H1 (cell line): ENCODE measurements at regions not wholly inside any gene's neighbourhood (a gene's known extent, or its start where the extent isn't known, plus 50 kb on each side); places are given as distances from the start of the nearest gene placed in this dataset.

Experiments
- CTCF ChIA-PET: fragments of 300-600 bp; sonication (Branson Sonifier 250); formaldehyde crosslinking; loops from one replicate; lab custom pipeline; 2021; ENCODE audit not compliant: partially characterized antibody; lab: Charles Lee
- POLR2A ChIA-PET: fragments of 300-600 bp; sonication (Branson Sonifier 250); formaldehyde crosslinking; loops from one replicate; lab custom pipeline; 2021; ENCODE audit warnings: inconsistent platforms; ENCODE audit not compliant: partially characterized antibody; lab: Charles Lee
- DNase-seq, 2 experiments: peaks; one replicate each; pipeline versions ENCODE4 v3.0.0 to v3.0.0-alpha.2; 2010 to 2022; ENCODE audit warnings: low spot score in 2 of 2, low read depth in 1 of 2, mixed read lengths in 1 of 2
- FAIRE-seq: peaks from 2 replicates; lab custom pipeline; 2011; peaks lifted over from hg19 to GRCh38; lab: Jason Lieb, UNC
- H2AFZ ChIP-seq: 2 replicates; pipeline ENCODE4 v1.8.1; 2012; ENCODE audit warnings: low read length, inconsistent platforms
- H2AK5ac ChIP-seq: 2 replicates; pipeline ENCODE4 v1.6.1; 2013; ENCODE audit warnings: low read depth, low read length
- H2BK120ac ChIP-seq: replicated peaks from 2 replicates; pipeline ENCODE3; 2013; ENCODE audit warnings: low read depth, low read length, inconsistent platforms
- H2BK12ac ChIP-seq: 2 replicates; pipeline ENCODE4 v1.6.1; 2013; ENCODE audit warnings: low read depth, low read length
- H2BK15ac ChIP-seq: 2 replicates; pipeline ENCODE4 v1.6.1; 2013; ENCODE audit warnings: low read length
- H2BK20ac ChIP-seq: 2 replicates; pipeline ENCODE4 v1.6.1; 2013; ENCODE audit warnings: low read length
- H2BK5ac ChIP-seq: 2 replicates; pipeline ENCODE4 v1.6.1; 2013; ENCODE audit warnings: low read depth, low read length
- H3K14ac ChIP-seq: 2 replicates; pipeline ENCODE4 v1.6.1; 2013; ENCODE audit warnings: inconsistent platforms; ENCODE audit not compliant: insufficient read length
- H3K18ac ChIP-seq: 2 replicates; pipeline ENCODE4 v1.6.1; 2013; ENCODE audit warnings: low read length; ENCODE audit errors: extremely low read depth
- H3K23ac ChIP-seq: 2 replicates; pipeline ENCODE4 v1.6.1; 2013; ENCODE audit warnings: inconsistent platforms; ENCODE audit not compliant: insufficient read length
- H3K23me2 ChIP-seq: 2 replicates; pipeline ENCODE4 v1.6.1; 2013; ENCODE audit warnings: low read depth, low read length
- H3K27ac ChIP-seq: 2 replicates; pipeline ENCODE4 v1.6.1; 2011; ENCODE audit warnings: low read depth, low read length, inconsistent platforms
- H3K27me3 ChIP-seq, 4 experiments: replicated peaks in 1 of 4; 1 replicate in 1 of 4; 2 replicates in 3 of 4; pipeline versions ENCODE4 v1.6.1 to v1.8.1; 2011 to 2013; ENCODE audit warnings: low read length in 3 of 4, mild to moderate bottlenecking in 3 of 4, inconsistent platforms in 2 of 4, mixed read lengths in 2 of 4, moderate library complexity in 1 of 4; ENCODE audit not compliant: control insufficient read depth in 3 of 4, insufficient read depth in 3 of 4; ENCODE audit errors: extremely low read depth in 1 of 4
- H3K36me3 ChIP-seq, 4 experiments: 2 replicates each; pipeline versions ENCODE4 v1.6.1 to v1.8.1; 2011 to 2013; ENCODE audit warnings: mild to moderate bottlenecking in 4 of 4, low read length in 3 of 4, moderate library complexity in 2 of 4, control low read depth in 1 of 4, inconsistent platforms in 1 of 4; ENCODE audit not compliant: insufficient read depth in 4 of 4, control insufficient read depth in 2 of 4
- H3K4ac ChIP-seq: replicated peaks from 2 replicates; pipeline ENCODE3; 2013; ENCODE audit warnings: low read length, low read depth, mixed read lengths, inconsistent platforms; ENCODE audit not compliant: insufficient read length
- H3K4me1 ChIP-seq, 4 experiments: replicated peaks in 1 of 4; 1 replicate in 1 of 4; 2 replicates in 3 of 4; pipeline versions ENCODE4 v1.6.1 to v1.8.1; 2011 to 2013; ENCODE audit warnings: low read length in 3 of 4, inconsistent platforms in 2 of 4, mixed read lengths in 1 of 4; ENCODE audit not compliant: insufficient read depth in 4 of 4, control insufficient read depth in 3 of 4
- H3K4me2 ChIP-seq, 2 experiments: 2 replicates each; pipeline versions ENCODE4 v1.6.1 to v1.8.1; 2011 to 2013; ENCODE audit warnings: low read depth in 2 of 2, low read length in 2 of 2, control low read depth in 1 of 2, inconsistent platforms in 1 of 2, mild to moderate bottlenecking in 1 of 2; ENCODE audit not compliant: insufficient read depth in 1 of 2
- H3K4me3 ChIP-seq, 4 experiments: fragments of 200-600, 300-600 bp in 1 of 4; sonication (generic), shearing (Covaris generic), sonication (Bioruptor Twin) in 1 of 4; 2 replicates each; pipeline versions ENCODE4 v1.5.1 to v1.8.1; 2011 to 2016; ENCODE audit warnings: low read length in 4 of 4, low read depth in 3 of 4, control low read depth in 2 of 4, inconsistent platforms in 2 of 4, mild to moderate bottlenecking in 2 of 4, mixed read lengths in 1 of 4, moderate library complexity in 1 of 4; ENCODE audit not compliant: insufficient read depth in 2 of 4; ENCODE audit errors: extremely low read depth in 1 of 4
- H3K56ac ChIP-seq: replicated peaks from 2 replicates; pipeline ENCODE3; 2013; ENCODE audit warnings: low read depth, mild to moderate bottlenecking, mixed read lengths, low read length, inconsistent platforms; ENCODE audit not compliant: insufficient read length
- H3K79me1 ChIP-seq: 2 replicates; pipeline ENCODE4 v1.6.1; 2013; ENCODE audit warnings: low read depth, low read length, control low read depth
- H3K79me2 ChIP-seq, 2 experiments: 2 replicates each; pipeline versions ENCODE4 v1.6.1 to v1.8.1; 2012 to 2013; ENCODE audit warnings: low read length in 2 of 2, mild to moderate bottlenecking in 2 of 2, inconsistent platforms in 1 of 2; ENCODE audit not compliant: insufficient read depth in 2 of 2, control insufficient read depth in 1 of 2
- H3K9ac ChIP-seq, 4 experiments: replicated peaks in 1 of 4; 1 replicate in 1 of 4; 2 replicates in 3 of 4; pipeline versions ENCODE4 v1.6.1 to v1.8.1; 2011 to 2013; ENCODE audit warnings: low read depth in 3 of 4, low read length in 3 of 4, control low read depth in 2 of 4, mild to moderate bottlenecking in 2 of 4, moderate library complexity in 2 of 4, inconsistent platforms in 1 of 4; ENCODE audit errors: extremely low read depth in 1 of 4
- H3K9me3 ChIP-seq, 2 experiments: 2 replicates each; pipeline versions ENCODE4 v1.6.1 to v1.8.1; 2012 to 2013; ENCODE audit warnings: mild to moderate bottlenecking in 2 of 2, moderate library complexity in 2 of 2, control low read depth in 1 of 2, inconsistent platforms in 1 of 2, low read depth in 1 of 2, low read length in 1 of 2, mixed read lengths in 1 of 2; ENCODE audit not compliant: insufficient read depth in 2 of 2
- H4K20me1 ChIP-seq, 2 experiments: replicated peaks in 1 of 2; 2 replicates each; pipeline versions ENCODE3 to v1.8.1; 2011 to 2013; ENCODE audit warnings: inconsistent platforms in 2 of 2, low read length in 2 of 2, mild to moderate bottlenecking in 1 of 2; ENCODE audit not compliant: insufficient read depth in 2 of 2, control insufficient read depth in 1 of 2
- H4K5ac ChIP-seq: 2 replicates; pipeline ENCODE4 v1.6.1; 2013; ENCODE audit warnings: low read length, low read depth, mixed read lengths, inconsistent platforms; ENCODE audit not compliant: insufficient read length
- H4K8ac ChIP-seq: 2 replicates; pipeline ENCODE4 v1.8.0; 2013; ENCODE audit warnings: mild to moderate bottlenecking, moderate library complexity, low read length, inconsistent platforms; ENCODE audit not compliant: insufficient read depth; ENCODE audit errors: extremely low read depth
- H4K91ac ChIP-seq: replicated peaks from 2 replicates; pipeline ENCODE3; 2013; ENCODE audit warnings: low read length, mixed read lengths, inconsistent platforms; ENCODE audit not compliant: insufficient read length
- EZH2 ChIP-seq: fragments of 200-600 bp; sonication (generic); IDR thresholded peaks from 2 replicates; pipeline ENCODE4 v1.7.1; 2012; ENCODE audit warnings: low read depth, mild to moderate bottlenecking, moderate library complexity, low read length, inconsistent platforms; ENCODE audit not compliant: severe bottlenecking
- FOSL1 ChIP-seq: IDR thresholded peaks from 2 replicates; pipeline ENCODE4 v1.6.1; 2011; ENCODE audit warnings: mild to moderate bottlenecking, low read depth, low read length, moderate library complexity; ENCODE audit not compliant: insufficient read depth
- HDAC2 ChIP-seq, 2 experiments: fragments of 300-600 bp in 1 of 2; sonication (generic) in 1 of 2; IDR thresholded peaks; 2 replicates each; pipeline ENCODE4 v1.6.1; 2011 to 2012; ENCODE audit warnings: low read depth in 2 of 2, low read length in 2 of 2, mild to moderate bottlenecking in 2 of 2, moderate library complexity in 2 of 2, borderline replicate concordance in 1 of 2, inconsistent platforms in 1 of 2
- JUND ChIP-seq: IDR thresholded peaks from 2 replicates; pipeline ENCODE4 v1.6.1; 2011; ENCODE audit warnings: mild to moderate bottlenecking, improper control_type of control experiment, low read length
- POLR2AphosphoS5 ChIP-seq: IDR thresholded peaks from 2 replicates; pipeline ENCODE4 v1.6.1; 2011; ENCODE audit warnings: low read depth, low read length
- TF ChIP-seq, protein P1 (sequence below): IDR thresholded peaks from 2 replicates; pipeline ENCODE4 v1.6.1; 2012; ENCODE audit warnings: inconsistent platforms
- TF ChIP-seq, protein P2 (sequence below): IDR thresholded peaks from 2 replicates; pipeline ENCODE4 v1.6.1; 2012; ENCODE audit warnings: low read length, inconsistent platforms

DNA sequence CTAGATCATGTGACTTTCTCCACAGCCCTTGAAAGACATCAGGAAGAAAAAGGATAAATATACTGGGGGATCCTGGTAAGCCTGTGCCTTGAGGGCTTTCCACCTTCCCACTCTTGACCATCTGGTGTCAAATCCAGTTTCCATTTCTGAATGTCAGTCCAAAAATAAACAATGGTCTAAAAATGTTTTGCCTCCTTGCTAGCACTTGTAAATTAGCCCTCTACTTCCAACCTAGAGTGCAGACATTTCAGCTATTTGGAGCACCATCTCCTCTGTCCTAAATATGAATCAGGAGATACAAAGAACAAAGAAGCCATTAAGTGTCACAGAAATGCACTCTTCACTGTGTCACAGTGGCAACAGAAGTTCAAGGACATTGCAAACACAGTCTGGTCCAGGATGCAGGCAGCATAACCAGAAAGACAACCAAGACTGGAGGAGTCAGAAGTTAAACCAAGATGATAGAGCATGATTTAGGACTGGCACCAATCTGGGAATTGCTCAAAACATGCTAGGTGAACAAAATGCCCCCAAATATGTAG lies 88.1 kb downstream of the CCDC34 start:
- no peak for TF ChIP-seq EZH2
- no peak for TF ChIP-seq HDAC2 (IDR thresholded peaks at IDR 0.05; ENCODE audit: borderline replicate concordance in 1 of 2, low read depth in 2 of 2, low read length in 2 of 2)
- TF ChIP-seq JUND, result no peak
- TF ChIP-seq, protein P1, sequence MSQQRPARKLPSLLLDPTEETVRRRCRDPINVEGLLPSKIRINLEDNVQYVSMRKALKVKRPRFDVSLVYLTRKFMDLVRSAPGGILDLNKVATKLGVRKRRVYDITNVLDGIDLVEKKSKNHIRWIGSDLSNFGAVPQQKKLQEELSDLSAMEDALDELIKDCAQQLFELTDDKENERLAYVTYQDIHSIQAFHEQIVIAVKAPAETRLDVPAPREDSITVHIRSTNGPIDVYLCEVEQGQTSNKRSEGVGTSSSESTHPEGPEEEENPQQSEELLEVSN, result no peak
- no peak for TF ChIP-seq POLR2AphosphoS5
- TF ChIP-seq FOSL1, result no peak
- TF ChIP-seq, protein P2, sequence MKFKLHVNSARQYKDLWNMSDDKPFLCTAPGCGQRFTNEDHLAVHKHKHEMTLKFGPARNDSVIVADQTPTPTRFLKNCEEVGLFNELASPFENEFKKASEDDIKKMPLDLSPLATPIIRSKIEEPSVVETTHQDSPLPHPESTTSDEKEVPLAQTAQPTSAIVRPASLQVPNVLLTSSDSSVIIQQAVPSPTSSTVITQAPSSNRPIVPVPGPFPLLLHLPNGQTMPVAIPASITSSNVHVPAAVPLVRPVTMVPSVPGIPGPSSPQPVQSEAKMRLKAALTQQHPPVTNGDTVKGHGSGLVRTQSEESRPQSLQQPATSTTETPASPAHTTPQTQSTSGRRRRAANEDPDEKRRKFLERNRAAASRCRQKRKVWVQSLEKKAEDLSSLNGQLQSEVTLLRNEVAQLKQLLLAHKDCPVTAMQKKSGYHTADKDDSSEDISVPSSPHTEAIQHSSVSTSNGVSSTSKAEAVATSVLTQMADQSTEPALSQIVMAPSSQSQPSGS, result no peak
- no peak for FAIRE-seq

More for the DNA sequence above, 88.1 kb downstream of the CCDC34 start:
- Histone ChIP-seq H3K4ac (no peak overlapping the region), H3K4me2 (no peak overlapping the region), H3K23me2 (peaks cover 1% of the 10 kb centered on the region; the same call in 1 of the 2 replicates), H2BK5ac (no peak overlapping the region), H4K91ac (no peak overlapping the region), H2BK120ac (no peak overlapping the region), H3K27me3 (no peaks in the 10 kb centered on the region), H3K9me3 (no peaks in the 10 kb centered on the region), H3K14ac (no peak overlapping the region), H4K20me1 (no peaks in the 10 kb centered on the region), H4K8ac (no peak overlapping the region), H2BK15ac (no peak overlapping the region), H3K9ac (no peak overlapping the region), H2AK5ac (no peak overlapping the region), H3K27ac (no peak overlapping the region), H4K5ac (no peak overlapping the region), H2AFZ (no peak overlapping the region), H2BK12ac (no peak overlapping the region), H3K4me1 (no peaks in the 10 kb centered on the region), H3K36me3 (no peaks in the 10 kb centered on the region), H2BK20ac (no peak overlapping the region), H3K4me3 (no peak overlapping the region), H3K79me1 (no peaks in the 10 kb centered on the region), H3K18ac (no peak overlapping the region), H3K56ac (no peak overlapping the region), H3K79me2 (no peaks in the 10 kb centered on the region), H3K23ac (no peak overlapping the region)
- ChIA-PET POLR2A (no interaction called here), CTCF (interaction anchor here (1.1 to 2.3 kb wide), 2 partner anchors 21 to 64 kb away, joined by 4 to 9 read pairs; no protein-coding TSS in a partner anchor)
- DNase-seq, result no peak
